B cell (primary cell): ENCODE measurements at regions not wholly inside any gene's neighbourhood (a gene's known extent, or its start where the extent isn't known, plus 50 kb on each side); places are given as distances from the start of the nearest gene placed in this dataset.

Experiments used
- ATAC-seq: fragments of 200-7000 bp; cut with Tn5 transposase; one replicate; pipeline ENCODE4 v1.10.0; 2021; ENCODE audit warnings: low read depth, mild to moderate bottlenecking, moderate number of reproducible peaks, moderate library complexity
- CTCF ChIA-PET: fragments of 350-600 bp; sonication (Branson Sonifier 250); formaldehyde crosslinking; loops from one replicate; lab custom pipeline; 2021; ENCODE audit warnings: antibody characterized with exemption, inconsistent platforms; lab: Charles Lee
- POLR2A ChIA-PET: fragments of 350-600 bp; sonication (Branson Sonifier 250); formaldehyde crosslinking; loops from one replicate; lab custom pipeline; 2021; ENCODE audit warnings: antibody characterized with exemption; lab: Charles Lee
- DNase-seq: peaks from one replicate; pipeline ENCODE4 v3.0.0; 2013
- H2AFZ ChIP-seq: 2 replicates; pipeline ENCODE4 v1.6.1; 2012; ENCODE audit warnings: mild to moderate bottlenecking, low read depth, low read length; ENCODE audit not compliant: insufficient read depth, poor library complexity, severe bottlenecking
- H3K27ac ChIP-seq, 2 donors: 1 replicate in 1 of 2; 2 replicates in 1 of 2; pipeline ENCODE4 v1.5.1; 2012 to 2013; ENCODE audit warnings: low read length in 2 of 2, mild to moderate bottlenecking in 2 of 2, moderate library complexity in 1 of 2
- H3K27me3 ChIP-seq, 4 experiments: fragments of 200-600 bp in 1 of 4; sonication (generic) in 1 of 4; replicated peaks in 1 of 4; 1 replicate in 2 of 4; 2 replicates in 2 of 4; pipeline versions ENCODE4 v1.6.1 to v1.7.0; 2013 to 2016; ENCODE audit warnings: low read length in 3 of 4, mild to moderate bottlenecking in 2 of 4, mixed read lengths in 1 of 4, moderate library complexity in 1 of 4; ENCODE audit not compliant: insufficient read depth in 4 of 4, control insufficient read depth in 3 of 4; ENCODE audit errors: control extremely low read depth in 1 of 4
- H3K36me3 ChIP-seq, 2 experiments: replicated peaks in 1 of 2; 1 replicate in 1 of 2; 2 replicates in 1 of 2; pipeline versions ENCODE4 v1.6.1 to v1.7.1; 2013; ENCODE audit warnings: low read length in 1 of 2; ENCODE audit not compliant: insufficient read depth in 2 of 2, control insufficient read depth in 1 of 2; ENCODE audit errors: control extremely low read depth in 1 of 2, extremely low read depth in 1 of 2
- H3K4me1 ChIP-seq, 2 donors: fragments of 200-600 bp in 1 of 2; sonication (generic) in 1 of 2; 1 replicate in 1 of 2; 2 replicates in 1 of 2; pipeline versions ENCODE4 v1.5.1 to v1.6.1; 2013 to 2017; ENCODE audit warnings: low read length in 2 of 2; ENCODE audit not compliant: control insufficient read depth in 2 of 2, insufficient read depth in 2 of 2
- H3K4me2 ChIP-seq: replicated peaks from 2 replicates; pipeline ENCODE3; 2012; ENCODE audit warnings: mild to moderate bottlenecking, low read depth, low read length; ENCODE audit not compliant: poor library complexity, severe bottlenecking
- H3K4me3 ChIP-seq, 5 experiments: fragments of 200-600 bp in 1 of 5; sonication (generic) in 1 of 5; 1 replicate in 3 of 5; 2 replicates in 2 of 5; pipeline versions ENCODE4 v1.5.1 to v1.7.0; 2011 to 2016; ENCODE audit warnings: low read length in 4 of 5, mild to moderate bottlenecking in 4 of 5, low read depth in 2 of 5, control low read depth in 1 of 5, moderate library complexity in 1 of 5; ENCODE audit not compliant: insufficient read depth in 1 of 5; ENCODE audit errors: control extremely low read depth in 1 of 5, extremely low read depth in 1 of 5
- H3K79me2 ChIP-seq: fragments of 200-600 bp; sonication (generic); one replicate; pipeline ENCODE4 v1.6.0; 2016; ENCODE audit warnings: low read length; ENCODE audit not compliant: control insufficient read depth, insufficient read depth
- H3K9ac ChIP-seq: fragments of 200-600 bp; sonication (generic); 2 replicates; pipeline ENCODE4 v1.6.1; 2017; ENCODE audit warnings: mild to moderate bottlenecking, low read length, moderate library complexity
- H3K9me3 ChIP-seq, 3 donors: one replicate each; pipeline versions ENCODE4 v1.6.1 to v1.7.1; 2013; ENCODE audit warnings: low read length in 2 of 3; ENCODE audit not compliant: control insufficient read depth in 2 of 3, insufficient read depth in 1 of 3; ENCODE audit errors: control extremely low read depth in 1 of 3
- H4K20me1 ChIP-seq: 2 replicates; pipeline ENCODE4 v1.6.0; 2012; ENCODE audit warnings: mild to moderate bottlenecking, low read length; ENCODE audit not compliant: insufficient read depth, control insufficient read depth, poor library complexity, severe bottlenecking
- H3K27ac Mint-ChIP-seq: one replicate; pipeline ENCODE4 v1.8.0; 2021; ENCODE audit warnings: mixed read lengths
- H3K27me3 Mint-ChIP-seq: one replicate; pipeline ENCODE4 v1.8.0; 2021; ENCODE audit warnings: mixed read lengths
- H3K4me1 Mint-ChIP-seq: one replicate; pipeline ENCODE4 v1.8.0; 2021; ENCODE audit warnings: mixed read lengths
- H3K4me3 Mint-ChIP-seq: one replicate; pipeline ENCODE4 v1.8.0; 2021; ENCODE audit warnings: mixed read lengths
- H3K9me3 Mint-ChIP-seq: one replicate; pipeline ENCODE4 v1.8.0; 2022; ENCODE audit warnings: mixed read lengths; ENCODE audit not compliant: insufficient read depth
- CTCF ChIP-seq: fragments of 200-600 bp; IDR thresholded peaks from one replicate; pipeline ENCODE4 v1.8.0; 2022; ENCODE audit warnings: antibody characterized with exemption, mild to moderate bottlenecking
- EZH2 ChIP-seq: IDR thresholded peaks from 2 replicates; pipeline ENCODE4 v1.6.1; 2012; ENCODE audit warnings: borderline replicate concordance, low read depth, mild to moderate bottlenecking, moderate library complexity, low read length; ENCODE audit not compliant: insufficient read depth, poor library complexity, severe bottlenecking
- WGBS: methylation state at CpG from one replicate; pipeline ENCODE4 v1.1.5; 2013; ENCODE audit warnings: missing lambda C conversion rate; ENCODE audit not compliant: insufficient coverage; 5-methylcytosine and 5-hydroxymethylcytosine counted together
- intact Hi-C: fragments of 100-400 bp; cut with micrococcal nuclease; formaldehyde crosslinking; loops from one replicate; pipeline ENCODE4 v1.10.0; 2022

DNA sequence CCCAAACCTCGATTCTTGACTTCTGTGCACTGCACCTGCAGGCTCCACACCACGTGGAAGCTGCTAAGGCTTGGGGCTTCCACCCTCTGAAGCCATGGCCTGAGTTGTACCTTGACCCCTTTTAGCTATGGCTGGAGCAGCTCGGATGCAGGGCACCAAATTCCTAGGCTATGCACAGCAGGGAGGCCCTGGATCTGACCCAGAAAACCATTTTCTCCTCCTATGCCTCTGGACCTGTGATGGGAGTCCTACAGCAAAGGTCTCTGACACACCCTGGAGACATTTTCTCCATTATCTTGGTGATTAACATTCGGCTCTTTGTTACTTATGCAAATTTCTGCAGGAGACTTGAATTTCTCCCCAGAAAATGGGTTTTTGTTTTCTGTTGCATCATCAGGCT, 309.2 kb upstream of the DDI1 start:
- Histone ChIP-seq H4K20me1 (no peaks in the 10 kb centered on the region), H3K4me3 (no peak overlapping the region), H3K9ac (no peak overlapping the region), H3K79me2 (no peaks in the 10 kb centered on the region), H3K4me1 (no peaks in the 10 kb centered on the region), H3K36me3 (no peaks in the 10 kb centered on the region), H2AFZ (no peak overlapping the region), H3K9me3 (peaks cover 0 to 15% (median 0%) of the 10 kb centered on the region in 3 donors), H3K27me3 (peaks cover 0 to 2% (median 0%) of the 10 kb centered on the region in 4 experiments), H3K4me2 (no peak overlapping the region), H3K27ac (no peak overlapping the region)
- ATAC-seq, result no peak
- no peaks in the 10 kb centered on the region for H3K27me3 Mint-ChIP-seq
- H3K4me3 Mint-ChIP-seq, result no peak overlapping the region
- intact Hi-C loops, result no loop called here
- H3K9me3 Mint-ChIP-seq, result peaks cover 8% of the 10 kb centered on the region
- TF ChIP-seq CTCF, result no peak
- TF ChIP-seq EZH2, result no peak
- 77% methylated on average over 4 of the region's 4 CpGs for WGBS
- DNase-seq, result no peak
- no peaks in the 10 kb centered on the region for H3K4me1 Mint-ChIP-seq
- CTCF ChIA-PET, result no interaction called here
- H3K27ac Mint-ChIP-seq, result no peak overlapping the region
- POLR2A ChIA-PET, result no interaction called here

GRCh38 chr11:103729617-103730016, 306.8 kb upstream of the DDI1 start:
- Histone ChIP-seq H3K4me1 (no peaks in the 10 kb centered on the region), H2AFZ (no peak overlapping the region), H3K9me3 (peaks cover 0 to 8% (median 0%) of the 10 kb centered on the region in 3 donors), H4K20me1 (no peaks in the 10 kb centered on the region), H3K9ac (no peak overlapping the region), H3K4me2 (no peak overlapping the region), H3K4me3 (no peak overlapping the region), H3K27ac (no peak overlapping the region), H3K36me3 (no peaks in the 10 kb centered on the region), H3K79me2 (no peaks in the 10 kb centered on the region), H3K27me3 (peaks cover 0 to 2% (median 0%) of the 10 kb centered on the region in 4 experiments)
- intact Hi-C loops, result no loop called here
- DNase-seq (no peak), ATAC-seq (no peak)
- Mint-ChIP-seq H3K4me3 (no peak overlapping the region), H3K27ac (no peak overlapping the region), H3K9me3 (peaks cover 5% of the 10 kb centered on the region), H3K4me1 (no peaks in the 10 kb centered on the region), H3K27me3 (peaks cover 9% of the 10 kb centered on the region)
- POLR2A ChIA-PET, result no interaction called here
- CTCF ChIA-PET, result no interaction called here
- no peak for TF ChIP-seq CTCF
- no peak for TF ChIP-seq EZH2
